Aorta (tissue), 5 donors: ENCODE measurements at regions not wholly inside any gene's neighbourhood (a gene's known extent, or its start where the extent isn't known, plus 50 kb on each side); places are given as distances from the start of the nearest gene placed in this dataset.

Experiments
- ATAC-seq: fragments of 200-7000 bp; cut with Tn5 transposase; one replicate; pipeline ENCODE4 v1.9.1; 2022; ENCODE audit warnings: moderate library complexity; ENCODE audit not compliant: low FRiP score
- DNase-seq, 2 donors: peaks; one replicate each; pipeline ENCODE4 v3.0.0-alpha.2; 2020
- H3K27ac ChIP-seq, 2 donors: one replicate each; pipeline ENCODE4 v1.5.1; 2013; ENCODE audit warnings: low read length in 2 of 2, mild to moderate bottlenecking in 2 of 2, moderate library complexity in 2 of 2, control low read depth in 1 of 2, inconsistent platforms in 1 of 2, low read depth in 1 of 2
- H3K27me3 ChIP-seq, 2 donors: one replicate each; pipeline ENCODE4 v1.6.1; 2013; ENCODE audit warnings: control low read depth in 1 of 2, low read length in 1 of 2, mild to moderate bottlenecking in 1 of 2, moderate library complexity in 1 of 2; ENCODE audit not compliant: insufficient read depth in 2 of 2, control insufficient read depth in 1 of 2
- H3K36me3 ChIP-seq, 2 donors: one replicate each; pipeline ENCODE4 v1.6.1; 2013; ENCODE audit warnings: control low read depth in 1 of 2, low read length in 1 of 2, mild to moderate bottlenecking in 1 of 2; ENCODE audit not compliant: insufficient read depth in 2 of 2, control insufficient read depth in 1 of 2
- H3K4me1 ChIP-seq, 2 donors: one replicate each; pipeline ENCODE4 v1.6.1; 2013; ENCODE audit warnings: low read length in 2 of 2, control low read depth in 1 of 2, mild to moderate bottlenecking in 1 of 2, moderate library complexity in 1 of 2; ENCODE audit not compliant: insufficient read depth in 2 of 2, control insufficient read depth in 1 of 2
- H3K4me3 ChIP-seq, 2 donors: one replicate each; pipeline ENCODE4 v1.5.1; 2013; ENCODE audit warnings: low read length in 2 of 2, control low read depth in 1 of 2, mild to moderate bottlenecking in 1 of 2
- H3K9me3 ChIP-seq: one replicate; pipeline ENCODE4 v1.6.1; 2013; ENCODE audit warnings: mild to moderate bottlenecking, low read length; ENCODE audit not compliant: control insufficient read depth
- WGBS, 2 donors: extraction: QIAGEN DNeasy Blood & Tissue Kit; methylation state at CpG; one replicate each; pipeline ENCODE4 v1.1.7; 2013; 5-methylcytosine and 5-hydroxymethylcytosine counted together
- intact Hi-C, 2 donors: fragments of 100-400 bp; cut with DNase I; formaldehyde crosslinking; loops; one replicate each; pipeline versions ENCODE4 v1.14.2 to v1.15.0; 2022
- donor health status: healthy with polysubstance abuse.
- donor health status: Bipolar disorder and iron deficiency.
- donor health status: DM: no; HTN: no; CAD: no.
- donor health status: DM: no; HTN: no; CAD: no.
- donor health status: DM: yes; HTN: yes; CAD: no.

DNA sequence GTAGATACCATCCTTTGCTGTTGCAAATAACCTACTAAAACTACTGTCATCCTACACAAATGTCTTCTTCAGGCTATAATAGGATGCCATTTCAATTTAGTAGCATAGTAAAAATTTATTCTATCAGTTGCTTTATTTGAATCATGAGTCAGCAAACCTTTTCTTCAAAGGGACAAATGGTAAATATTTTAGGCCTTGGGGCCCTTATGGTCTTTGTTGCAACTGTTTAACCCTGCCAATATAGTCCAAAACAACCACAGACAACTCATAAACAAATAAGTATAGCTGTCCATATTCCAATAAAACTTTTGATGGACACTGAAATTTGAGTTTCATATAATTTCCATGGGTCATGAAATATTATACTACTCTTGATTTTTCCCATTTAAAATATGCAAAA is 54.0 kb upstream of the CCBE1 start:
- ATAC-seq (no peak), DNase-seq (no peak)
- intact Hi-C loops, result no loop called here
- Histone ChIP-seq H3K4me3 (no peak overlapping the region), H3K27ac (no peak overlapping the region), H3K36me3 (no peaks in the 10 kb centered on the region), H3K9me3 (no peaks in the 10 kb centered on the region), H3K4me1 (no peaks in the 10 kb centered on the region), H3K27me3 (no peaks in the 10 kb centered on the region)

DNA sequence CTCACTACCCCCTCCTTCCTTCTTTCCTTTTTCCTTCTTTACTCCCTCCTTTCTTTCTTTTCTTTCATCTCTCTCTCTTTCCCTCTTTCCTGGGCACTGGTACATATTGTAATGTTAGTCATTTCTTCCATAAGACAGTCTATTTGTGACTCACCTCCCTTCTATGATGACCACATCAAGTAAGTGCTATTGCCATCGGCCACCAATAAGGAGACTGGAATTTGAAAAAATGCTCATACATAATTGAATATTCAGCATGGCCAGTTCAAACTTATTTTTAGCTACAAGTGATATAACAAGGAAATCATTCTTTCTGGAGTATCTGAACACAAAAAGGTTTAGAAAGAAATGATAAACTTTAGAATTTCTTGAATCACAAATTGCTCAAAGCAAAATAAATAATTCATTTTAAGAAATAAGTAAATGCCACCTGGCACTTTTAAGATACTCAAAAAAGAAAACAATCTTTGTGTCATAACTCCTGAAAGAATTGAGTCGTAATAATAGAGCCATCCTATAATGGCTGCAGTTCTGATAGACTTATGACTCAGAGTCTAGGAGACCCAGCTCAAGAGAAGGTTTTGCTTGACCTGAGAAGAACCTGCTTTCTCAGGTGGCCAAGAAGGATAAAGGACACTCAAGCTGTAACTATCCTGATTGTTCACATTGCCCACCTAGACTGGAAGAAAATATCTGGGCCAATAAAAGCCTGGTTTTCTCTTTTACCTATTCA is 51.6 kb upstream of the CCBE1 start:
- H3K27me3 ChIP-seq, result no peaks in the 10 kb centered on the region
- no peak overlapping the region for H3K27ac ChIP-seq
- ATAC-seq (no peak), DNase-seq (no peak)
- no peaks in the 10 kb centered on the region for H3K36me3 ChIP-seq
- no peaks in the 10 kb centered on the region for H3K9me3 ChIP-seq
- no peak overlapping the region for H3K4me3 ChIP-seq
- 58 to 70% methylated on average over 2 of the region's 2 CpGs for WGBS, 2 donors
- H3K4me1 ChIP-seq, result no peaks in the 10 kb centered on the region
- intact Hi-C loops, result no loop called here
